ENCODE measurements at regions not wholly inside any gene's neighbourhood (a gene's known extent, or its start where the extent isn't known, plus 50 kb on each side); places are given as distances from the start of the nearest gene placed in this dataset.

DNA sequence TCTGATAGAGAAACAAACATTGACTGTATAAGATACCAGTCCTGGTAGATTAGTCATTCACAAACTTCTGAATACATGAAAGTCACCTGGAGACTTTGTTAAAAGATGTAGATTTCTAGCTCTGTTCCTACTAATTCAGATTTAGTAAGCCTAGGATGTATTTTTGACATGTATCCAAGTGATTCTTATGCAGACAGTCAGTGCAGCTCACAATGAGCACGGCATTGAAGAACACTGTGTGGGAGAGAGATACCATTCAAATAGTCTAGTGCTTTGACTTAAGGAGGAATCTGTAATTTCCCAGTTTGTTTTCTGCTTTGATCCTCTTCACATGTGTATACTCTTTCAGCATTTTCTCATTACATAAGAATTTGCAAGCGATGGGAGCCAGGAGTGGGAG, 68.7 kb upstream of the STXBP6 start:
- Mint-ChIP-seq H3K27me3 (ENCODE audit: unreplicated experiment) (no peaks in the 10 kb centered on the region), H3K9me3 (ENCODE audit: low read depth, unreplicated experiment) (no peaks in the 10 kb centered on the region), H3K4me1 (ENCODE audit: low read depth, unreplicated experiment) (peaks cover 2% of the 10 kb centered on the region), H3K27ac (ENCODE audit: unreplicated experiment) (no peak overlapping the region), H3K4me3 (ENCODE audit: low read depth, unreplicated experiment) (no peak overlapping the region), H3K36me3 (ENCODE audit: insufficient read depth, unreplicated experiment) (peaks cover under 1% of the 10 kb centered on the region)
- CTCF ChIA-PET, result interaction anchor here (1.0 kb wide), 1 partner anchor 309 kb away, joined by 3 read pairs; no protein-coding TSS in a partner anchor
- no peak for DNase-seq
- intact Hi-C loops (cut with micrococcal nuclease; ENCODE audit: unreplicated experiment), result no loop called here
- BruUV-seq (replicated peaks), result no TSS peak
- TF ChIP-seq CTCF (IDR thresholded peaks at IDR 0.05; ENCODE audit: unreplicated experiment), result no peak

DNA sequence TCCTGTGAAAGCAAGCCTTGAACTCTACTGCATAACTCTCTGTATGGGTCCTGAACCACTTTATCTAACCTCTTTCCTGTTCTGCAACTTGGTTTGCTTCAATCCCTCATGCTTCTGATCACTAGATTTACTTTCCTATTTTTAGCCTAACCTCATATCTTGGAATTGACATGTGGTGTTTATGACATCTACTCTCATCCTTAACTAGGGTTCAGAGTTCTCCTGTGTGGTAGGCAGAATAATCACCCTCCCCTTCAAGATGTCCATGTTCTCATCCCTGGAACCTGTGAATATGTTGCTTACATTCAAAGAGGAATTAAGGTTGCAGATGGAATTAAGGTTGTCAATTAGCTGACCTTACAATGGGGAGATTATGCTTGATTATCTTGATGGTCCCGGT, 67.4 kb upstream of the STXBP6 start:
- peaks cover 4% of the 10 kb centered on the region for H3K36me3 Mint-ChIP-seq (ENCODE audit: insufficient read depth, unreplicated experiment)
- DNase-seq, result no peak
- BruUV-seq (replicated peaks), result no TSS peak
- no peak for TF ChIP-seq CTCF (IDR thresholded peaks at IDR 0.05; ENCODE audit: unreplicated experiment)
- H3K4me1 Mint-ChIP-seq (ENCODE audit: low read depth, unreplicated experiment), result peaks cover 10% of the 10 kb centered on the region
- no peaks in the 10 kb centered on the region for H3K27me3 Mint-ChIP-seq (ENCODE audit: unreplicated experiment)
- intact Hi-C loops (cut with micrococcal nuclease; ENCODE audit: unreplicated experiment), result no loop called here
- H3K9me3 Mint-ChIP-seq (ENCODE audit: low read depth, unreplicated experiment), result no peaks in the 10 kb centered on the region
- no peak overlapping the region for H3K27ac Mint-ChIP-seq (ENCODE audit: unreplicated experiment)
- CTCF ChIA-PET, result no interaction called here
- no peak overlapping the region for H3K4me3 Mint-ChIP-seq (ENCODE audit: low read depth, unreplicated experiment)

DNA sequence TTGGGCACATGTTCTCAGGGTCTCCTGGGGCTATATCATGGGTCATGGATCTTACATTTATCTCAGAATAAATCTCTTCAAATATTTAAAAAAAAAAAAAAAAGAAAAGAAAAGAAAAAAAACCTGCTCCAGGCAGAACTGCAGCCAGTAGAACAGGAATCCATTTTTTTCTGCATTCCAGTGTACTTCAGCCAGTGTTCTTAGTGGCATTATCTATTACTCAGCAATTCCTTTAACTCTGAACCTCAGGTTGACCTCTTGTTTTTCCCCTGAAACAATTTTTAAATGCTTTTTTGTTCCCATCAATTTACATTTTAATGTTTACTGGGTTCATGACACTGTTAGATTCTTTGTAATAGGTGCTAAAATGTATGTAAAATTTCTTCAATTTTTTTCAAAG, 66.7 kb upstream of the STXBP6 start:
- CTCF ChIA-PET, result no interaction called here
- Mint-ChIP-seq H3K36me3 (ENCODE audit: insufficient read depth, unreplicated experiment) (peaks cover 4% of the 10 kb centered on the region), H3K4me1 (ENCODE audit: low read depth, unreplicated experiment) (peaks cover 12% of the 10 kb centered on the region), H3K27me3 (ENCODE audit: unreplicated experiment) (no peaks in the 10 kb centered on the region), H3K27ac (ENCODE audit: unreplicated experiment) (no peak overlapping the region), H3K9me3 (ENCODE audit: low read depth, unreplicated experiment) (no peaks in the 10 kb centered on the region), H3K4me3 (ENCODE audit: low read depth, unreplicated experiment) (no peak overlapping the region)
- intact Hi-C loops (cut with micrococcal nuclease; ENCODE audit: unreplicated experiment), result no loop called here
- BruUV-seq (replicated peaks), result no TSS peak
- no peak for TF ChIP-seq CTCF (IDR thresholded peaks at IDR 0.05; ENCODE audit: unreplicated experiment)
- DNase-seq, result no peak

DNA sequence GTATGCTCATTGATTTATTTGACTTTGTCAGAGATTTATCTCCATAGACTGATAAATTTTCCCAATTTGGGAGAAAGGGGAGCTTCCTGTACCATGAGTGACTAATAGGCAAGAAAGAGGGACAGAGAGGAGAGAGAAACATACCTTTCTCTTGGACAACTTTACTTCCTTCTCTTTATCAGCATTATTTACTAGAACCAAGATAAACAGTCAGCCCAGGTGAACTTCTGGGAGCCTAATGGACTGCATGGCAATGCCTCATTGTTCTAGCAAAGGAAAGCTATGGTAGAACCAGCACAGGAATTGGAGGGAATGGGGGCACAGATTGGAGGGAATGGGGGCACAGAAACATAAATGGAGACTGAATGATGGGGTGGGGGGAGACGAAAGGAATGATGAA, 63.4 kb upstream of the STXBP6 start:
- BruUV-seq (replicated peaks), result no TSS peak
- H3K9me3 Mint-ChIP-seq (ENCODE audit: low read depth, unreplicated experiment), result peaks cover 2% of the 10 kb centered on the region
- CTCF ChIA-PET, result interaction anchor here (0.6 to 1.5 kb wide), 2 partner anchors 19 to 44 kb away, joined by 3 read pairs; no protein-coding TSS in a partner anchor
- no peak overlapping the region for H3K4me3 Mint-ChIP-seq (ENCODE audit: low read depth, unreplicated experiment)
- no peak for TF ChIP-seq CTCF (IDR thresholded peaks at IDR 0.05; ENCODE audit: unreplicated experiment)
- no peaks in the 10 kb centered on the region for H3K27me3 Mint-ChIP-seq (ENCODE audit: unreplicated experiment)
- H3K27ac Mint-ChIP-seq (ENCODE audit: unreplicated experiment), result no peak overlapping the region
- H3K4me1 Mint-ChIP-seq (ENCODE audit: low read depth, unreplicated experiment), result peaks cover 38% of the 10 kb centered on the region
- intact Hi-C loops (cut with micrococcal nuclease; ENCODE audit: unreplicated experiment), result no loop called here
- DNase-seq, result no peak
- H3K36me3 Mint-ChIP-seq (ENCODE audit: insufficient read depth, unreplicated experiment), result peaks cover 4% of the 10 kb centered on the region

Data from Calu3 (cell line).